HUES48 (cell line): ENCODE measurements at regions not wholly inside any gene's neighbourhood (a gene's known extent, or its start where the extent isn't known, plus 50 kb on each side); places are given as distances from the start of the nearest gene placed in this dataset.

Source experiments
- H3K27ac ChIP-seq: one replicate; pipeline ENCODE4 v1.7.0; 2013; ENCODE audit warnings: low read depth, low read length, inconsistent platforms
- H3K27me3 ChIP-seq: 2 replicates; pipeline ENCODE4 v1.6.1; 2013; ENCODE audit warnings: mild to moderate bottlenecking, low read length; ENCODE audit not compliant: control insufficient read depth, insufficient read depth
- H3K36me3 ChIP-seq: 2 replicates; pipeline ENCODE4 v1.6.1; 2013; ENCODE audit warnings: low read length; ENCODE audit not compliant: control insufficient read depth, insufficient read depth
- H3K4me1 ChIP-seq: 2 replicates; pipeline ENCODE4 v1.6.1; 2013; ENCODE audit warnings: mild to moderate bottlenecking, low read length; ENCODE audit not compliant: control insufficient read depth, insufficient read depth
- H3K4me3 ChIP-seq: 2 replicates; pipeline ENCODE4 v1.5.1; 2013; ENCODE audit warnings: mild to moderate bottlenecking, low read depth, low read length
- H3K9ac ChIP-seq: 2 replicates; pipeline ENCODE4 v1.6.1; 2013; ENCODE audit warnings: mild to moderate bottlenecking, low read depth, low read length, moderate library complexity
- H3K9me3 ChIP-seq: 2 replicates; pipeline ENCODE4 v1.6.1; 2013; ENCODE audit warnings: low read length; ENCODE audit not compliant: control insufficient read depth, insufficient read depth

GRCh38 chr4:173891072-173891471 lies 361.0 kb upstream of the HAND2 start:
- Histone ChIP-seq H3K27me3 (no peaks in the 10 kb centered on the region), H3K4me3 (no peak overlapping the region), H3K27ac (no peak overlapping the region), H3K9ac (no peak overlapping the region), H3K36me3 (no peaks in the 10 kb centered on the region), H3K4me1 (no peaks in the 10 kb centered on the region), H3K9me3 (no peaks in the 10 kb centered on the region)

- no peak overlapping the region for H3K9ac ChIP-seq
- H3K27ac ChIP-seq: no peak overlapping the region
- H3K27me3 ChIP-seq: no peaks in the 10 kb centered on the region
- H3K4me1 ChIP-seq: peaks cover 5% of the 10 kb centered on the region
- H3K9me3 ChIP-seq: no peaks in the 10 kb centered on the region
- no peak overlapping the region for H3K4me3 ChIP-seq
- no peaks in the 10 kb centered on the region for H3K36me3 ChIP-seq
Observed at GRCh38 chr4:173883821-173884220, 353.8 kb upstream of the HAND2 start.

- Histone ChIP-seq H3K9me3 (no peaks in the 10 kb centered on the region), H3K36me3 (no peaks in the 10 kb centered on the region), H3K4me1 (peaks cover 5% of the 10 kb centered on the region), H3K9ac (no peak overlapping the region), H3K27me3 (no peaks in the 10 kb centered on the region), H3K27ac (no peak overlapping the region), H3K4me3 (no peak overlapping the region)
Observed at GRCh38 chr4:173880897-173881296, 350.9 kb upstream of the HAND2 start.

- no peak overlapping the region for H3K9ac ChIP-seq
- H3K4me1 ChIP-seq: peaks cover 5% of the 10 kb centered on the region
- H3K36me3 ChIP-seq: no peaks in the 10 kb centered on the region
- H3K4me3 ChIP-seq: no peak overlapping the region
- H3K9me3 ChIP-seq: no peaks in the 10 kb centered on the region
- no peak overlapping the region for H3K27ac ChIP-seq
- H3K27me3 ChIP-seq: no peaks in the 10 kb centered on the region
Observed at GRCh38 chr4:173879509-173879908, 349.5 kb upstream of the HAND2 start.

- no peaks in the 10 kb centered on the region for H3K9me3 ChIP-seq
- no peak overlapping the region for H3K4me3 ChIP-seq
- no peak overlapping the region for H3K9ac ChIP-seq
- H3K36me3 ChIP-seq: no peaks in the 10 kb centered on the region
- H3K27ac ChIP-seq: no peak overlapping the region
- peaks cover 5% of the 10 kb centered on the region for H3K4me1 ChIP-seq
- H3K27me3 ChIP-seq: no peaks in the 10 kb centered on the region
Observed at GRCh38 chr4:173878701-173879100, 348.7 kb upstream of the HAND2 start.

GRCh38 chr4:173871643-173872042 lies 341.6 kb upstream of the HAND2 start:
- Histone ChIP-seq H3K27me3 (no peaks in the 10 kb centered on the region), H3K36me3 (no peaks in the 10 kb centered on the region)

GRCh38 chr4:173866322-173867026 lies 336.4 kb upstream of the HAND2 start:
- no peaks in the 10 kb centered on the region for H3K4me1 ChIP-seq
- no peaks in the 10 kb centered on the region for H3K27me3 ChIP-seq
- H3K4me3 ChIP-seq: no peak overlapping the region
- no peaks in the 10 kb centered on the region for H3K9me3 ChIP-seq
- no peaks in the 10 kb centered on the region for H3K36me3 ChIP-seq
- H3K9ac ChIP-seq: no peak overlapping the region
- no peak overlapping the region for H3K27ac ChIP-seq

More at GRCh38 chr4:173871643-173872042, 341.6 kb upstream of the HAND2 start:
- Histone ChIP-seq H3K9me3 (no peaks in the 10 kb centered on the region), H3K4me1 (no peaks in the 10 kb centered on the region), H3K9ac (no peak overlapping the region), H3K27ac (no peak overlapping the region), H3K4me3 (no peak overlapping the region)

GRCh38 chr4:173862754-173863153 lies 332.7 kb upstream of the HAND2 start:
- H3K4me1 ChIP-seq: no peaks in the 10 kb centered on the region
- H3K4me3 ChIP-seq: no peak overlapping the region
- H3K27ac ChIP-seq: no peak overlapping the region
- no peak overlapping the region for H3K9ac ChIP-seq
- H3K36me3 ChIP-seq: no peaks in the 10 kb centered on the region
- no peaks in the 10 kb centered on the region for H3K9me3 ChIP-seq
- H3K27me3 ChIP-seq: no peaks in the 10 kb centered on the region

GRCh38 chr4:173860094-173860493 lies 330.1 kb upstream of the HAND2 start:
- Histone ChIP-seq H3K36me3 (no peaks in the 10 kb centered on the region), H3K4me1 (no peaks in the 10 kb centered on the region), H3K9me3 (no peaks in the 10 kb centered on the region), H3K4me3 (no peak overlapping the region), H3K9ac (no peak overlapping the region), H3K27ac (no peak overlapping the region), H3K27me3 (no peaks in the 10 kb centered on the region)

GRCh38 chr4:173859091-173859713 lies 329.2 kb upstream of the HAND2 start:
- no peaks in the 10 kb centered on the region for H3K4me1 ChIP-seq
- no peaks in the 10 kb centered on the region for H3K36me3 ChIP-seq
- H3K9ac ChIP-seq: no peak overlapping the region
- H3K9me3 ChIP-seq: no peaks in the 10 kb centered on the region
- H3K4me3 ChIP-seq: no peak overlapping the region
- H3K27me3 ChIP-seq: no peaks in the 10 kb centered on the region
- H3K27ac ChIP-seq: no peak overlapping the region

GRCh38 chr4:173858471-173858870 lies 328.4 kb upstream of the HAND2 start:
- H3K4me1 ChIP-seq: no peaks in the 10 kb centered on the region
- no peaks in the 10 kb centered on the region for H3K36me3 ChIP-seq
- H3K27me3 ChIP-seq: no peaks in the 10 kb centered on the region
- H3K9ac ChIP-seq: no peak overlapping the region
- no peak overlapping the region for H3K27ac ChIP-seq
- no peak overlapping the region for H3K4me3 ChIP-seq
- H3K9me3 ChIP-seq: no peaks in the 10 kb centered on the region
